Adrenal gland (tissue), 9 donors: ENCODE measurements at regions not wholly inside any gene's neighbourhood (a gene's known extent, or its start where the extent isn't known, plus 50 kb on each side); places are given as distances from the start of the nearest gene placed in this dataset.

Source experiments
- DNase-seq, 7 donors: peaks; one replicate each; pipeline ENCODE4 v3.0.0-alpha.2; 2019 to 2020
- H3K27ac ChIP-seq, 5 donors: fragments of 200-600 bp; sonication (generic) in 4 of 5; 1 replicate in 3 of 5; 2 replicates in 2 of 5; pipeline versions ENCODE4 v1.5.1 to v1.8.0; 2016 to 2020; ENCODE audit warnings: mild to moderate bottlenecking in 1 of 5
- H3K27me3 ChIP-seq: fragments of 200-600 bp; 2 replicates; pipeline ENCODE4 v1.8.0; 2021
- H3K36me3 ChIP-seq, 2 donors: fragments of 200-600 bp; replicated peaks in 1 of 2; 1 replicate in 1 of 2; 2 replicates in 1 of 2; pipeline versions ENCODE4 v1.5.1 to v1.8.0; 2018 to 2022
- H3K4me1 ChIP-seq, 2 donors: fragments of 200-600 bp; replicated peaks in 1 of 2; 1 replicate in 1 of 2; 2 replicates in 1 of 2; pipeline versions ENCODE4 v1.5.1 to v1.8.0; 2018 to 2021
- H3K4me3 ChIP-seq, 4 donors: fragments of 200-600 bp; sonication (generic) in 3 of 4; one replicate each; pipeline ENCODE4 v1.5.1; 2016 to 2018
- H3K9me3 ChIP-seq, 3 donors: fragments of 200-600 bp; sonication (generic) in 1 of 3; replicated peaks in 1 of 3; 1 replicate in 2 of 3; 2 replicates in 1 of 3; pipeline versions ENCODE4 v1.5.1 to v1.8.0; 2016 to 2021
- POLR2A ChIP-seq, 2 donors: fragments of 450-650 bp; IDR thresholded peaks; one replicate each; pipeline ENCODE4 v1.6.1; 2017; ENCODE audit warnings: antibody characterized with exemption in 2 of 2, mild to moderate bottlenecking in 2 of 2, moderate library complexity in 1 of 2
- WGBS, 4 donors: extraction: QIAGEN DNeasy Blood & Tissue Kit in 2 of 4; methylation state at CpG; one replicate each; pipeline versions ENCODE4 v1.1.5 to v1.1.7; 2013 to 2017; 5-methylcytosine and 5-hydroxymethylcytosine counted together
- intact Hi-C, 2 donors: fragments of 100-400 bp; cut with DNase I; formaldehyde crosslinking; loops; one replicate each; pipeline versions ENCODE4 v1.14.1 to v1.15.0; 2022 to 2023
- TF ChIP-seq, protein P1 (sequence below), 6 experiments: fragments of 450-650 bp in 4 of 6; fragments of 200-600 bp in 2 of 6; sonication (generic) in 1 of 6; IDR thresholded peaks; 1 replicate in 5 of 6; 2 replicates in 1 of 6; pipeline versions ENCODE4 v1.5.1 to v1.8.0; 2016 to 2021; ENCODE audit warnings: antibody characterized with exemption in 6 of 6, mild to moderate bottlenecking in 2 of 6, moderate library complexity in 1 of 6
- donor health status: healthy with polysubstance abuse.
- donor health status: Bipolar disorder and iron deficiency.
- donor health status: DM: yes; HTN: yes; CAD: no.
- donor health status: DM: no; HTN: no; CAD: no.
- donor health status: DM: no; HTN: no; CAD: no.

GRCh38 chr1:218895064-218895587 is 278.6 kb upstream of the LYPLAL1 start:
- Histone ChIP-seq H3K36me3 (no peaks in the 10 kb centered on the region), H3K9me3 (no peaks in the 10 kb centered on the region), H3K4me3 (no peak overlapping the region), H3K27me3 (no peaks in the 10 kb centered on the region), H3K4me1 (no peaks in the 10 kb centered on the region), H3K27ac (no peak overlapping the region)
- 80 to 88% (median 84%) methylated on average over 3 of the region's 3 CpGs for WGBS, 4 donors
- no peak for TF ChIP-seq POLR2A (IDR thresholded peaks at IDR 0.05)
- TF ChIP-seq, protein P1, sequence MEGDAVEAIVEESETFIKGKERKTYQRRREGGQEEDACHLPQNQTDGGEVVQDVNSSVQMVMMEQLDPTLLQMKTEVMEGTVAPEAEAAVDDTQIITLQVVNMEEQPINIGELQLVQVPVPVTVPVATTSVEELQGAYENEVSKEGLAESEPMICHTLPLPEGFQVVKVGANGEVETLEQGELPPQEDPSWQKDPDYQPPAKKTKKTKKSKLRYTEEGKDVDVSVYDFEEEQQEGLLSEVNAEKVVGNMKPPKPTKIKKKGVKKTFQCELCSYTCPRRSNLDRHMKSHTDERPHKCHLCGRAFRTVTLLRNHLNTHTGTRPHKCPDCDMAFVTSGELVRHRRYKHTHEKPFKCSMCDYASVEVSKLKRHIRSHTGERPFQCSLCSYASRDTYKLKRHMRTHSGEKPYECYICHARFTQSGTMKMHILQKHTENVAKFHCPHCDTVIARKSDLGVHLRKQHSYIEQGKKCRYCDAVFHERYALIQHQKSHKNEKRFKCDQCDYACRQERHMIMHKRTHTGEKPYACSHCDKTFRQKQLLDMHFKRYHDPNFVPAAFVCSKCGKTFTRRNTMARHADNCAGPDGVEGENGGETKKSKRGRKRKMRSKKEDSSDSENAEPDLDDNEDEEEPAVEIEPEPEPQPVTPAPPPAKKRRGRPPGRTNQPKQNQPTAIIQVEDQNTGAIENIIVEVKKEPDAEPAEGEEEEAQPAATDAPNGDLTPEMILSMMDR (IDR thresholded peaks at IDR 0.05), result no peak
- intact Hi-C loops, result no loop called here
- DNase-seq, result no peak

GRCh38 chr1:218896202-218896601 is 277.5 kb upstream of the LYPLAL1 start:
- no peak for TF ChIP-seq POLR2A (IDR thresholded peaks at IDR 0.05)
- TF ChIP-seq, protein P1 (IDR thresholded peaks at IDR 0.05), result no peak
- intact Hi-C loops, result no loop called here
- H3K27ac ChIP-seq, result no peak overlapping the region
- no peaks in the 10 kb centered on the region for H3K4me1 ChIP-seq
- DNase-seq, result no peak
- no peaks in the 10 kb centered on the region for H3K27me3 ChIP-seq
- 84% methylated on average over 5 of the region's 5 CpGs for WGBS, 4 donors
- H3K36me3 ChIP-seq, result no peaks in the 10 kb centered on the region
- no peak overlapping the region for H3K4me3 ChIP-seq
- no peaks in the 10 kb centered on the region for H3K9me3 ChIP-seq

DNA sequence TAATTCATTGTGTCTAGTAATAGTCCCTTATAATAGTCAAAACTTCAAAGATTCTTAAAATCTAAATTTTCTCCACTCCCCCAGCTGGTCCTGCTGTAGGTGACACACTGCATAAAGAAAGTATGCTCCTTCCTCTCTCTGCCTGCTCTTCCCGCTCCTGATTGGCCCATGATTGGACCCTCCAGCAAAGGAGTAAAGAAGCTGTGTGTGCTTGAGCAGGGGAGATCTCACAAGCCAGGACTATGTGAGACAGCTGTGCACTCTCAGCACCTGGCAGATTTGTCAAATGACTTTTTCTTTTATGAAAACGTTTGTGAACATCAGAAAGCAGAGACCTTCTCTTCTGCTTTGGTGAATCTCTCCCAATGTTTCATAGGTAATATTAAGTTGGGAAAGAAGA is 274.8 kb upstream of the LYPLAL1 start:
- intact Hi-C loops, result no loop called here
- 29 to 57% (median 36%) methylated on average over 2 of the region's 2 CpGs for WGBS, 4 donors
- TF ChIP-seq POLR2A (IDR thresholded peaks at IDR 0.05), result no peak
- TF ChIP-seq, protein P1 (IDR thresholded peaks at IDR 0.05), result no peak
- H3K4me1 ChIP-seq, result no peaks in the 10 kb centered on the region
- no peaks in the 10 kb centered on the region for H3K9me3 ChIP-seq
- H3K4me3 ChIP-seq, result no peak overlapping the region
- no peak for DNase-seq
- no peaks in the 10 kb centered on the region for H3K27me3 ChIP-seq
- H3K27ac ChIP-seq, result no peak overlapping the region
- no peaks in the 10 kb centered on the region for H3K36me3 ChIP-seq

DNA sequence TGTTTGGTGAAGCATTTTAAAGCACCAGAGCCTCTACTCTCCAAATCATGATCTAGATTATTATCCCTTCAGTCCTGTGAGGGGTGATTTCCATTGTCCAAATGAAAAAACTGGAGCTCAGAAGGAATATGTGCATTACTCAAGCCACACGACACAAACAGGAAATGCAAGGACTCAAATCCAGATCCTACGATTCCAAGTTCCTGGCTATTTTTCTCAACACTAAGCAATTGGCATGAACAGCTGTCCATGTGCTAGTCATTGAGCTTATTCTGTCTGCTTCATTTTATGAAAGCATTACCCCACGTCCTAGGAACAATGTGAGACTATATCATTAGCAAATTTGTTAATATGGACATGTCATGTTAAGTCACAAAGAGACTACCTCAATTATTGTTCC is 273.1 kb upstream of the LYPLAL1 start:
- no peak for DNase-seq
- intact Hi-C loops, result no loop called here
- Histone ChIP-seq H3K27me3 (no peaks in the 10 kb centered on the region), H3K4me3 (no peak overlapping the region), H3K9me3 (no peaks in the 10 kb centered on the region), H3K36me3 (no peaks in the 10 kb centered on the region), H3K27ac (no peak overlapping the region), H3K4me1 (no peaks in the 10 kb centered on the region)
- WGBS, 4 donors, result 59 to 78% (median 68%) methylated on average over 3 of the region's 3 CpGs
- no peak for TF ChIP-seq POLR2A (IDR thresholded peaks at IDR 0.05)
- TF ChIP-seq, protein P1 (IDR thresholded peaks at IDR 0.05), result no peak
